Osteocyte (in vitro differentiated cells): ENCODE measurements at regions not wholly inside any gene's neighbourhood (a gene's known extent, or its start where the extent isn't known, plus 50 kb on each side); places are given as distances from the start of the nearest gene placed in this dataset.

Experiments
- DNase-seq: peaks from one replicate; pipeline ENCODE4 v3.0.0; 2021; ENCODE audit warnings: mixed read lengths; ENCODE audit not compliant: unreplicated experiment; ENCODE audit errors: extremely low spot score
- H3K27ac Mint-ChIP-seq: one replicate; pipeline ENCODE4 v1.8.0; 2021; ENCODE audit warnings: mild to moderate bottlenecking, mixed read lengths; ENCODE audit not compliant: unreplicated experiment
- H3K27me3 Mint-ChIP-seq: one replicate; pipeline ENCODE4 v1.8.0; 2021; ENCODE audit warnings: mixed read lengths; ENCODE audit not compliant: unreplicated experiment
- H3K36me3 Mint-ChIP-seq: one replicate; pipeline ENCODE4 v1.8.0; 2021; ENCODE audit warnings: mixed read lengths; ENCODE audit not compliant: unreplicated experiment
- H3K4me1 Mint-ChIP-seq: one replicate; pipeline ENCODE4 v1.8.0; 2021; ENCODE audit warnings: mixed read lengths; ENCODE audit not compliant: unreplicated experiment
- H3K4me3 Mint-ChIP-seq: one replicate; pipeline ENCODE4 v1.8.0; 2021; ENCODE audit warnings: mild to moderate bottlenecking, moderate library complexity, mixed read lengths; ENCODE audit not compliant: unreplicated experiment
- H3K9me3 Mint-ChIP-seq: one replicate; pipeline ENCODE4 v1.8.0; 2021; ENCODE audit warnings: mixed read lengths; ENCODE audit not compliant: unreplicated experiment
- TF ChIP-seq, protein P1 (sequence below): fragments of 200-600 bp; sonication (generic); IDR thresholded peaks from 2 replicates; pipeline ENCODE4 v1.5.0; 2021; ENCODE audit warnings: antibody characterized with exemption, mild to moderate bottlenecking, moderate library complexity

DNA sequence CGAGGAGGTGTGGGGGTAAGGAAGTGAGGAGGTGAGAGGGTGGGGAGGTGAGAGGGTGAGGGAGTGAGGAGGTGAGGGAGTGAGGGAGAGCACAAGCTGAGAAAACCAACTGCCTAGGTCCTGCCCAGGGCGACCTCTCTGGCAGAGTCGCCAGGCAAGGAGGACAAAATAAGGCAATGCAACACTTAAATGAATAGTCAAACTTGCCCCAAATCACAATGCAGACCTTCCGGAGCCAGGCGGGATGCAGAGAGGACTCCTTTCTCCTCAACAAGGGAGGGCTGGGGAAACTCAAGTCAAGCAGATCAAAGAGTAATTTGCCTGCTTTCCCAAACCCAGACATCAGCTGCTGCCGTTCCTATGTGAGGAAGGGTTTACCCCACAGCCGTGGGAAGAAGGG, 86.0 kb downstream of the CCDC185 start:
- Mint-ChIP-seq H3K27me3 (peaks cover 4% of the 10 kb centered on the region), H3K36me3 (no peaks in the 10 kb centered on the region), H3K27ac (no peak overlapping the region), H3K4me3 (no peak overlapping the region), H3K9me3 (peaks cover 3% of the 10 kb centered on the region), H3K4me1 (no peaks in the 10 kb centered on the region)
- DNase-seq = no peak
- TF ChIP-seq, protein P1, sequence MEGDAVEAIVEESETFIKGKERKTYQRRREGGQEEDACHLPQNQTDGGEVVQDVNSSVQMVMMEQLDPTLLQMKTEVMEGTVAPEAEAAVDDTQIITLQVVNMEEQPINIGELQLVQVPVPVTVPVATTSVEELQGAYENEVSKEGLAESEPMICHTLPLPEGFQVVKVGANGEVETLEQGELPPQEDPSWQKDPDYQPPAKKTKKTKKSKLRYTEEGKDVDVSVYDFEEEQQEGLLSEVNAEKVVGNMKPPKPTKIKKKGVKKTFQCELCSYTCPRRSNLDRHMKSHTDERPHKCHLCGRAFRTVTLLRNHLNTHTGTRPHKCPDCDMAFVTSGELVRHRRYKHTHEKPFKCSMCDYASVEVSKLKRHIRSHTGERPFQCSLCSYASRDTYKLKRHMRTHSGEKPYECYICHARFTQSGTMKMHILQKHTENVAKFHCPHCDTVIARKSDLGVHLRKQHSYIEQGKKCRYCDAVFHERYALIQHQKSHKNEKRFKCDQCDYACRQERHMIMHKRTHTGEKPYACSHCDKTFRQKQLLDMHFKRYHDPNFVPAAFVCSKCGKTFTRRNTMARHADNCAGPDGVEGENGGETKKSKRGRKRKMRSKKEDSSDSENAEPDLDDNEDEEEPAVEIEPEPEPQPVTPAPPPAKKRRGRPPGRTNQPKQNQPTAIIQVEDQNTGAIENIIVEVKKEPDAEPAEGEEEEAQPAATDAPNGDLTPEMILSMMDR = no peak

DNA sequence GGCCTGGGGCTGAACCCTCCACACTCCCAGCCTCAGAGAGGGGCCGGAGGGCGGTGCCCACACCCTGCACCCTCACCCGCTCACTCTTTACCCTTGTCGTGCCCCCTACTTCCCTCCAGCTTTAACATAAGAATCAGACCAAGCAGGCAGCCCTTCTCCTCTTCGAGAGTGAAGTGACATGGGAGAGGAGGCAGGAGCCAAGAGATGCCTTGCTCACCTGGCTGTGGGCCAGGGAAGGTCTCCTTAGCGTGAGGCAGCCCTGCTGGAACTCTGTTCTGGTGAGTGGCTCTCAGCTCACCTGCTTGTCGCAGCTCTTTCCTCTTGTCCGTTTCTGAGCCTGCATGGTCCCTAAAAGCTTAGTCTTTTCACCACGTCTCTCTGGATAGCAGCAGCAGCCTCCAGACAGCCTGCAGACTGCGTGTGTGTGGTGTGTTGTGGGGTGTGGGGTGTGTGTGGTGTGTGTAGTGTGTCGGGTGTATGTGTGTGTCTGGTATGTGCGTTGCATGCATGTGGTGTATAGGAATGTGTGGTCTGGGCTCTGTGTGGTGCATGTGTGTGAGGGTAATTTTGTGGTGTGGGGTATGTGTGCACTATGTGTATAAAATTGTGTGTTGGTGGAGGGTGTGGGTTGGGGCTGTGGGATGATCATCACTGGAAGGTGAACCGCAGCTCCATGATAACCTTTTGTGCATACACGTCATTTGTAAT, 86.7 kb downstream of the CCDC185 start:
- no peak for DNase-seq
- TF ChIP-seq, protein P1 = no peak
- H3K27me3 Mint-ChIP-seq = peaks cover 4% of the 10 kb centered on the region
- H3K4me3 Mint-ChIP-seq = no peak overlapping the region
- peaks cover 3% of the 10 kb centered on the region for H3K9me3 Mint-ChIP-seq
- H3K27ac Mint-ChIP-seq = no peak overlapping the region
- H3K36me3 Mint-ChIP-seq = no peaks in the 10 kb centered on the region
- H3K4me1 Mint-ChIP-seq = no peaks in the 10 kb centered on the region

DNA sequence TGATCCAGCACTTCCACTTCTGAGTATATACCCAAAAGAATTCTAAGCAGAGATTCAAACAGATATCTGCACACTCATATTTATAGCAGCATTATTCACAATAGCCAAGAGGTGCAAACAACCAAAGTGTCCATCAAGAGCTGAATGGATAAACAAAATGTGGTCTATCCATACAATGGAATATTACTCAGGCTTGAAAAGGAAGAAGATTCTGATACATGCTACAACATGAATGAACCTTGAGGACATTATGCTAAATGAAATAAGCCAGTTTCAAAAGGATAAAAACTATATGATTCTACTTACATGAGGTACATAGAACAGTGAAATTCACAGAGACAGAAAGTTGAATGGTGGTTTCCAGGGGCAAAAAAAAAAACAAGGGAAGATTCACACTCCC, 88.9 kb downstream of the CCDC185 start:
- Mint-ChIP-seq H3K27me3 (peaks cover 10% of the 10 kb centered on the region), H3K4me3 (no peak overlapping the region), H3K9me3 (peaks cover 3% of the 10 kb centered on the region), H3K36me3 (no peaks in the 10 kb centered on the region), H3K4me1 (no peaks in the 10 kb centered on the region), H3K27ac (no peak overlapping the region)
- no peak for DNase-seq
- TF ChIP-seq, protein P1 = no peak

DNA sequence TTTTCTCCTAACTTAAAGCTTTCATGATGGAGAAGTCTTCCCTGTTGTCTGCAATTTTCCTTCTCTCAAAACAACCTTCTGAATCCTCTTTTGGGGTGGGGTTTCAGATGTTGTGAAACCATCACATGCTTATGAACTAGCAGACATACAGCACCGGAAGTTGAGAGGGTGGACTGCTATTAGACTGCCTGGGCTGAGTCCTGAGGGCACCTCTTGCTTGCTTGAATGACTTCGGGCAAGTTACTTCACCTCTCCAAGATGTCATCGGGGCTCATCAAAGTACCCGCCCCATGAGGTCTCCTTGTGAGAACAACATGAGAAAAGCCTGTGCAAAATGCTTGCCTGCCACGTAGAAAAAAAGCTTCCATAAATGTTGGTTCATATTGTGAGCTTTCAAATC, 89.6 kb downstream of the CCDC185 start:
- Mint-ChIP-seq H3K4me3 (no peak overlapping the region), H3K9me3 (peaks cover 3% of the 10 kb centered on the region), H3K4me1 (no peaks in the 10 kb centered on the region), H3K27me3 (peaks cover 10% of the 10 kb centered on the region), H3K27ac (no peak overlapping the region), H3K36me3 (no peaks in the 10 kb centered on the region)
- no peak for DNase-seq
- TF ChIP-seq, protein P1 = no peak

DNA sequence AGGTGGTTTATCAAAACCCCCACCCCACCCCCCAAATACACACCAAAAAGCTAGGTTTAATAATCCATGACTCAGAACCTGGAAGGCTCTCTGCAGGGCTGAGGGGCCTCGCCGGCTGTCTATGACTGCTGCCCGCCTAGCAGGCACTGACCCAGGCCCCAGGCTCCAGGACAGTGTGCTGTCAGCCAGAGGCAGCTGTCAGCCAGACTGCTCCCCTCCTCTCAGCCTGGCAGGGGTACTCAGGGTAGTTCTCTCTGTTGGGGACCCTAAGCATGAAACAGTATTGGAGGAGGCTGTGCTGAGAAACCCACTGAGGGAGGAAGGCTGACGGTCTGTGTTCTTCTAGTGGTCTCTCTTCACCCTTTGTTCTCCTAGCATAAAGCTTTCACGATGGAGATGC, 90.3 kb downstream of the CCDC185 start:
- Mint-ChIP-seq H3K27ac (no peak overlapping the region), H3K27me3 (peaks cover 10% of the 10 kb centered on the region), H3K36me3 (no peaks in the 10 kb centered on the region), H3K9me3 (peaks cover 3% of the 10 kb centered on the region), H3K4me3 (no peak overlapping the region), H3K4me1 (no peaks in the 10 kb centered on the region)
- TF ChIP-seq, protein P1 = no peak
- no peak for DNase-seq
